ENCODE measurements at regions not wholly inside any gene's neighbourhood (a gene's known extent, or its start where the extent isn't known, plus 50 kb on each side); places are given as distances from the start of the nearest gene placed in this dataset.
A peak's percentile ranks its signal among the peaks of the same experiment; 100 is the strongest.

DNA sequence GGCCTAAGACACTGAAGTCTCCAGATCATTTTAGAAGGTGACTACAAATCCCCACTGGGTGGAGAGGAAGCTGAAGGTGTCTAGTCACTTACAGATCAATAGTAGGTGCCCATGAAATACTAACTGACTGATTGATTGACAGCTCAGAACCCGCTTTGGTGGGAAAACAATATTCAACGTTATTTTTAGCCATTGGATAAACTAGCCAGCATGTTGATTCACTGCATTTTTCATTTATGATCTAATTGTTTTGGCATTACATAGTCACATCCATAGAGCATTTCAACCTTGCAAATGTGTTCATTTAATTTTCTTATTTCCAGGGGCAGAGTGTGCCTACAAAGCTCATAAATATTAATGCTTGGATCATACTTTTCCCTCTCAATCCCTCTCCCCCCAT, 162.3 kb downstream of the MREG start:
- no peaks in the 10 kb centered on the region for H4K20me1 ChIP-seq (ENCODE audit: insufficient read depth)
- DNase-seq: no peak
- no peaks in the 10 kb centered on the region for H3K36me3 ChIP-seq (replicated peaks in 1 of 2; ENCODE audit: control insufficient read depth in 1 of 2, insufficient read depth in 2 of 2, low read length in 1 of 2)

More for the DNA sequence above, 162.3 kb downstream of the MREG start:
- Histone ChIP-seq H3K4me1 (ENCODE audit: control insufficient read depth in 1 of 2, insufficient read depth in 2 of 2, low read depth in 1 of 2, low read length in 1 of 2) (peaks cover 0 to 10% of the 10 kb centered on the region in 2 experiments; a peak in 1 of 4 replicates), H3K9me2 (no peaks in the 10 kb centered on the region), H3K27ac (ENCODE audit: low read depth in 2 of 2, low read length in 1 of 2) (peak overlapping the region in 1 of 2 experiments; percentile 62; a peak in 2 of 4 replicates), H3K4me3 (ENCODE audit: low read depth in 2 of 2, low read length in 1 of 2) (no peak overlapping the region), H3K4me2 (peak overlapping the region; percentile 16; the same call in 1 of the 2 replicates), H3K9me3 (no peaks in the 10 kb centered on the region), H3K27me3 (ENCODE audit: insufficient read depth) (no peaks in the 10 kb centered on the region), H2AFZ (ENCODE audit: low read depth) (peak overlapping the region; percentile 41; the same call in 1 of the 2 replicates), H3K9ac (no peak overlapping the region), H3K79me2 (ENCODE audit: insufficient read depth) (no peaks in the 10 kb centered on the region), H3F3A (replicated peaks; ENCODE audit: insufficient read depth) (no peaks in the 10 kb centered on the region)
- CTCF ChIA-PET: interaction anchor here (1.8 kb wide), 1 partner anchor 10 kb away, joined by 6 read pairs; no protein-coding TSS in a partner anchor
- POLR2A ChIA-PET: no interaction called here
- TF ChIP-seq, protein P1, sequence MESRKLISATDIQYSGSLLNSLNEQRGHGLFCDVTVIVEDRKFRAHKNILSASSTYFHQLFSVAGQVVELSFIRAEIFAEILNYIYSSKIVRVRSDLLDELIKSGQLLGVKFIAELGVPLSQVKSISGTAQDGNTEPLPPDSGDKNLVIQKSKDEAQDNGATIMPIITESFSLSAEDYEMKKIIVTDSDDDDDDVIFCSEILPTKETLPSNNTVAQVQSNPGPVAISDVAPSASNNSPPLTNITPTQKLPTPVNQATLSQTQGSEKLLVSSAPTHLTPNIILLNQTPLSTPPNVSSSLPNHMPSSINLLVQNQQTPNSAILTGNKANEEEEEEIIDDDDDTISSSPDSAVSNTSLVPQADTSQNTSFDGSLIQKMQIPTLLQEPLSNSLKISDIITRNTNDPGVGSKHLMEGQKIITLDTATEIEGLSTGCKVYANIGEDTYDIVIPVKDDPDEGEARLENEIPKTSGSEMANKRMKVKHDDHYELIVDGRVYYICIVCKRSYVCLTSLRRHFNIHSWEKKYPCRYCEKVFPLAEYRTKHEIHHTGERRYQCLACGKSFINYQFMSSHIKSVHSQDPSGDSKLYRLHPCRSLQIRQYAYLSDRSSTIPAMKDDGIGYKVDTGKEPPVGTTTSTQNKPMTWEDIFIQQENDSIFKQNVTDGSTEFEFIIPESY (IDR thresholded peaks at IDR 0.05; ENCODE audit: borderline replicate concordance, low read depth): no peak
- no peak for TF ChIP-seq RFX5 (IDR thresholded peaks at IDR 0.05; ENCODE audit: low read length)
- no peak for TF ChIP-seq EZH2phosphoT487 (IDR thresholded peaks at IDR 0.05; ENCODE audit: borderline replicate concordance, low read depth)
- TF ChIP-seq JUND (IDR thresholded peaks at IDR 0.05): peak; percentile 56
- TF ChIP-seq RXRA (IDR thresholded peaks at IDR 0.05; ENCODE audit: borderline replicate concordance, low read depth): no peak
- TF ChIP-seq, protein P2, sequence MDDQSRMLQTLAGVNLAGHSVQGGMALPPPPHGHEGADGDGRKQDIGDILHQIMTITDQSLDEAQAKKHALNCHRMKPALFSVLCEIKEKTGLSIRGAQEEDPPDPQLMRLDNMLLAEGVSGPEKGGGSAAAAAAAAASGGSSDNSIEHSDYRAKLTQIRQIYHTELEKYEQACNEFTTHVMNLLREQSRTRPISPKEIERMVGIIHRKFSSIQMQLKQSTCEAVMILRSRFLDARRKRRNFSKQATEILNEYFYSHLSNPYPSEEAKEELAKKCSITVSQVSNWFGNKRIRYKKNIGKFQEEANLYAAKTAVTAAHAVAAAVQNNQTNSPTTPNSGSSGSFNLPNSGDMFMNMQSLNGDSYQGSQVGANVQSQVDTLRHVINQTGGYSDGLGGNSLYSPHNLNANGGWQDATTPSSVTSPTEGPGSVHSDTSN (IDR thresholded peaks at IDR 0.05): peak; percentile 86
- peak; percentile 69; the same call in 1 of the 2 replicates for TF ChIP-seq MEF2A (IDR thresholded peaks at IDR 0.05; ENCODE audit: borderline replicate concordance, low read depth)
- no peak for TF ChIP-seq TCF12 (IDR thresholded peaks at IDR 0.05)
- no peak for TF ChIP-seq NFIC (IDR thresholded peaks at IDR 0.05; ENCODE audit: borderline replicate concordance)
- TF ChIP-seq, protein P3, sequence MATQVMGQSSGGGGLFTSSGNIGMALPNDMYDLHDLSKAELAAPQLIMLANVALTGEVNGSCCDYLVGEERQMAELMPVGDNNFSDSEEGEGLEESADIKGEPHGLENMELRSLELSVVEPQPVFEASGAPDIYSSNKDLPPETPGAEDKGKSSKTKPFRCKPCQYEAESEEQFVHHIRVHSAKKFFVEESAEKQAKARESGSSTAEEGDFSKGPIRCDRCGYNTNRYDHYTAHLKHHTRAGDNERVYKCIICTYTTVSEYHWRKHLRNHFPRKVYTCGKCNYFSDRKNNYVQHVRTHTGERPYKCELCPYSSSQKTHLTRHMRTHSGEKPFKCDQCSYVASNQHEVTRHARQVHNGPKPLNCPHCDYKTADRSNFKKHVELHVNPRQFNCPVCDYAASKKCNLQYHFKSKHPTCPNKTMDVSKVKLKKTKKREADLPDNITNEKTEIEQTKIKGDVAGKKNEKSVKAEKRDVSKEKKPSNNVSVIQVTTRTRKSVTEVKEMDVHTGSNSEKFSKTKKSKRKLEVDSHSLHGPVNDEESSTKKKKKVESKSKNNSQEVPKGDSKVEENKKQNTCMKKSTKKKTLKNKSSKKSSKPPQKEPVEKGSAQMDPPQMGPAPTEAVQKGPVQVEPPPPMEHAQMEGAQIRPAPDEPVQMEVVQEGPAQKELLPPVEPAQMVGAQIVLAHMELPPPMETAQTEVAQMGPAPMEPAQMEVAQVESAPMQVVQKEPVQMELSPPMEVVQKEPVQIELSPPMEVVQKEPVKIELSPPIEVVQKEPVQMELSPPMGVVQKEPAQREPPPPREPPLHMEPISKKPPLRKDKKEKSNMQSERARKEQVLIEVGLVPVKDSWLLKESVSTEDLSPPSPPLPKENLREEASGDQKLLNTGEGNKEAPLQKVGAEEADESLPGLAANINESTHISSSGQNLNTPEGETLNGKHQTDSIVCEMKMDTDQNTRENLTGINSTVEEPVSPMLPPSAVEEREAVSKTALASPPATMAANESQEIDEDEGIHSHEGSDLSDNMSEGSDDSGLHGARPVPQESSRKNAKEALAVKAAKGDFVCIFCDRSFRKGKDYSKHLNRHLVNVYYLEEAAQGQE (IDR thresholded peaks at IDR 0.05; ENCODE audit: low read depth, low read length): no peak
- peak; percentile 48; the same call in 1 of the 2 replicates for TF ChIP-seq FOSL2 (IDR thresholded peaks at IDR 0.05; ENCODE audit: borderline replicate concordance, low read depth)
- no peak for TF ChIP-seq GATA2 (CRISPR knock-in tag; IDR thresholded peaks at IDR 0.05)
- TF ChIP-seq, protein P4, sequence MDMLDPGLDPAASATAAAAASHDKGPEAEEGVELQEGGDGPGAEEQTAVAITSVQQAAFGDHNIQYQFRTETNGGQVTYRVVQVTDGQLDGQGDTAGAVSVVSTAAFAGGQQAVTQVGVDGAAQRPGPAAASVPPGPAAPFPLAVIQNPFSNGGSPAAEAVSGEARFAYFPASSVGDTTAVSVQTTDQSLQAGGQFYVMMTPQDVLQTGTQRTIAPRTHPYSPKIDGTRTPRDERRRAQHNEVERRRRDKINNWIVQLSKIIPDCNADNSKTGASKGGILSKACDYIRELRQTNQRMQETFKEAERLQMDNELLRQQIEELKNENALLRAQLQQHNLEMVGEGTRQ (IDR thresholded peaks at IDR 0.05; ENCODE audit: borderline replicate concordance, low read depth, low read length): no peak
- no peak for TF ChIP-seq TEAD4 (IDR thresholded peaks at IDR 0.05; ENCODE audit: borderline replicate concordance, insufficient read depth)
- 62% methylated on average over 2 of the region's 2 CpGs for WGBS (ENCODE audit: low lambda C conversion rate)

All from SK-N-SH (cell line).